Ectodermal cell (in vitro differentiated cells): ENCODE measurements at regions not wholly inside any gene's neighbourhood (a gene's known extent, or its start where the extent isn't known, plus 50 kb on each side); places are given as distances from the start of the nearest gene placed in this dataset.

ENCODE experiments used
- H3K27ac ChIP-seq: 2 replicates; pipeline ENCODE4 v1.7.0; 2013; ENCODE audit warnings: mild to moderate bottlenecking, low read depth, low read length; ENCODE audit not compliant: insufficient read depth, poor library complexity, severe bottlenecking
- H3K27me3 ChIP-seq: 2 replicates; pipeline ENCODE4 v1.7.0; 2013; ENCODE audit warnings: mild to moderate bottlenecking, low read length; ENCODE audit not compliant: insufficient read depth, control insufficient read depth, poor library complexity, severe bottlenecking
- H3K36me3 ChIP-seq: one replicate; pipeline ENCODE4 v1.7.0; 2013; ENCODE audit warnings: low read length; ENCODE audit not compliant: control insufficient read depth, insufficient read depth
- H3K4me1 ChIP-seq: one replicate; pipeline ENCODE4 v1.7.0; 2013; ENCODE audit warnings: low read length; ENCODE audit not compliant: control insufficient read depth, insufficient read depth
- H3K4me3 ChIP-seq: 2 replicates; pipeline ENCODE4 v1.7.0; 2013; ENCODE audit warnings: low read depth, low read length, control low read depth; ENCODE audit not compliant: insufficient read depth
- H3K9me3 ChIP-seq: 2 replicates; pipeline ENCODE4 v1.7.0; 2013; ENCODE audit warnings: mild to moderate bottlenecking, low read length, moderate library complexity; ENCODE audit not compliant: control insufficient read depth
- WGBS, 2 experiments: methylation state at CpG; one replicate each; pipeline ENCODE4 v1.1.7; 2013; ENCODE audit warnings: missing lambda C conversion rate in 2 of 2; 5-methylcytosine and 5-hydroxymethylcytosine counted together

DNA sequence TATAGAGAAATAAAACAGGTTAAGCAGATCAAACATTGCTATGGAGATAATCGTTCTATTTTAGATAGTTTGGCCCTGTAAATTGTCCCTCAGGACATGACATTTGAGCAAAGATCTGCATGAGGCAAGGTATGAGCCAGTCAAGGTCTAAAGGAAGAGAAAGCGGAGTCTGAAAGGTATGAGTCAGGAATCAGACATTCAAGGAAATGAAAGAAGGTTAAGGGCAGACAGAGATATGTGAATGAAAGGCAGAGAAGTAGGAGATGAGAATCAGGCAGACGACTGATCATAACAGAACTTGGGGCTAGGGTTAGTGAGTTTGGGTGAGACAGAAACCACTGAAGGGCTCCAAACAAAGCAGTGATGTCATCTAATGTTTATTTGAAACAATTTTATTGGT is 775.8 kb downstream of the MAFB start:
- no peaks in the 10 kb centered on the region for H3K4me1 ChIP-seq
- WGBS, 2 experiments = 90 to 97% methylated on average over 3 of the region's 3 CpGs
- no peak overlapping the region for H3K4me3 ChIP-seq
- H3K27ac ChIP-seq = no peak overlapping the region
- H3K27me3 ChIP-seq = no peaks in the 10 kb centered on the region
- no peaks in the 10 kb centered on the region for H3K9me3 ChIP-seq
- H3K36me3 ChIP-seq = no peaks in the 10 kb centered on the region

DNA sequence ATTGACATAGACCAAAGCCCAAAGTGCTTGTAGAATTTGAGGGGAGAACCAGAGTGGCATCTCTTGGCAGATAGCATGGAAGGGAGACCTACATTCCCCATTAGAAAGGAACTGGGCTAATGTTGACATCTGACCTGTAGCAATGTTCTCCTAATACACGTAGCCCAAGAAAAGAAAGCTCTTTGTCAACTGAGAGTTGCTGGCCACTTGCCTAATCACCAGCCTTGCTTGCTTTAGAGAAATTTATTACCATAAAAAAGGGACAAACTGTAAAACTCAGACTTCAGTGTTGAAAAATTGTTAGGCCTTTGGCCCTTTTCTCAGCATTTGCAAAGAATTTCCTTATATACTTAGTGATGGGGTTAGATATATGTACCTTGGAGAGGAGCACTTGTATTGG is 777.5 kb downstream of the MAFB start:
- no peaks in the 10 kb centered on the region for H3K36me3 ChIP-seq
- no peak overlapping the region for H3K27ac ChIP-seq
- H3K9me3 ChIP-seq = no peaks in the 10 kb centered on the region
- 78 to 89% methylated on average over 1 of the region's 1 CpG for WGBS, 2 experiments
- H3K27me3 ChIP-seq = no peaks in the 10 kb centered on the region
- H3K4me3 ChIP-seq = no peak overlapping the region
- H3K4me1 ChIP-seq = no peaks in the 10 kb centered on the region

DNA sequence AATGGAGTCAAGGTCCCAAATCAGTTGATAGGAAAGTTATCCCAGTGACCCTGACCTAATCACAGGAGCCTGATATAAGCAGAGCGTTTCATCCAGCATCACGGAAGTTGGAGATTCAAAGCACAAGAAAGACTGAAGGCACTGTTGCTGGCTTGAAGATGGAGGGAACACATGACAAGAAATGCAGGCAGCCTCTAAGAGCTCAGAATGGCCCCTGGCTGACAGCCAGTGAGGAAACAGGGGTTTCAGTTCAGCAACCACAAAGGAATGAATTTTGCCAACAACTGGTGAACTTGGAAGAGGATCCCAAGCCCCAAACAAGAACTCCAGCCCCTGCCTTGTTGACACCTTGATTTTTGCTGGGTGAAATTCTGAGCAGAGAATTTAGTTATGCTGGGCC is 778.5 kb downstream of the MAFB start:
- 94 to 95% methylated on average over 2 of the region's 2 CpGs for WGBS, 2 experiments
- Histone ChIP-seq H3K4me1 (no peaks in the 10 kb centered on the region), H3K4me3 (no peak overlapping the region), H3K9me3 (no peaks in the 10 kb centered on the region), H3K27ac (no peak overlapping the region), H3K27me3 (no peaks in the 10 kb centered on the region), H3K36me3 (no peaks in the 10 kb centered on the region)

DNA sequence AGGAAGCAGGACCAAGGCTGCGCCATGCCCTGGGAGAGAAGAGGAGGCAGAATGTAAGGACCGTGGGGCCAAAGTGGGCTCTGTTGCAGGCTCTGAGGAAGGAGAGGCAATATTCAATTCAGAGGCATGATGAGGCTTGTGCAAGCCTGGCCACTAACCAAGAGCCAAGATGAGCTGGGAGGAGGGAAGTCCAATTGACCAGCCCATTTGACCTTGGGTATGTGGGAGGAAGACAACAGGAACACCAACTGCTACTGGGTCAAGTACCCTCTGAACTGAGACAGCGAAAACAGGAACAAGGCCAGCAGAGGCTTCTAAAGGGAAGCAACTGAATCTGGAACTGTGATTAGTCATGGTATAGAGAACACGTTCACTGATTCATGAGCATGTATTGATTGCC is 779.6 kb downstream of the MAFB start:
- H3K4me3 ChIP-seq = no peak overlapping the region
- no peaks in the 10 kb centered on the region for H3K9me3 ChIP-seq
- 90 to 96% methylated on average over 4 of the region's 4 CpGs for WGBS, 2 experiments
- no peaks in the 10 kb centered on the region for H3K4me1 ChIP-seq
- no peaks in the 10 kb centered on the region for H3K36me3 ChIP-seq
- H3K27me3 ChIP-seq = no peaks in the 10 kb centered on the region
- H3K27ac ChIP-seq = no peak overlapping the region

DNA sequence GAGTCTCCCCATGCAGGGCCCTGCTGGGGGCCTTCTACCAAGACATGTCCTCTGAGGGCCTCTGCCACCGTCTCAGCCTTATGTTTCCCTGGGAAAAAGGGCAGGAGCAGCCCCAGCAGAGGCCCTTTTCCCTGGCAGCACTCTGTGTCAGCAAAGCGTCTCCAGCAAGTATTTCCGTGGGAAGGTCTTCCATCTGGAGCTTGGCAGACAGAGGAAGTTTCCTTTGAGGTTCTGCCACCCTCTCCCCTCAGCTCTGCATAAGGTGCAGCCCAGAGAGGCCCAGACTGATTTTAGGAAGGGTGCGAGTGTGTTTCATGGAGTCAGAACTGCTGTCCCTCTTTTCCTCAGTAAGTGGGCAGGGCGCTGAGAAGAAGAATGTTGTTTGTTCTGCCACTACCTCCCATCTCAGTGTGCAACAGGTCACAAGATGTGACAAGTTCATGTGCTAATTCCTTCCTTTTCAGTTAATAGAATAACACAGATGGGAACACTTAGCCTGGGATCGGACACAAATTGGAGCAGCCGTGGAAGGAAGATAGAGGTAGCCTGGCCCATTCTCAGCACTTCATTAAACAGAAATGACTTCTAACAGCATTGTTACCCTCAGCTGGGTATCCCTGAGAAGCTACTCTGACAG is 784.4 kb downstream of the MAFB start:
- WGBS, 2 experiments = 89 to 91% methylated on average over 7 of the region's 7 CpGs
- Histone ChIP-seq H3K36me3 (no peaks in the 10 kb centered on the region), H3K4me1 (no peaks in the 10 kb centered on the region), H3K9me3 (no peaks in the 10 kb centered on the region), H3K27me3 (no peaks in the 10 kb centered on the region), H3K27ac (no peak overlapping the region), H3K4me3 (no peak overlapping the region)

DNA sequence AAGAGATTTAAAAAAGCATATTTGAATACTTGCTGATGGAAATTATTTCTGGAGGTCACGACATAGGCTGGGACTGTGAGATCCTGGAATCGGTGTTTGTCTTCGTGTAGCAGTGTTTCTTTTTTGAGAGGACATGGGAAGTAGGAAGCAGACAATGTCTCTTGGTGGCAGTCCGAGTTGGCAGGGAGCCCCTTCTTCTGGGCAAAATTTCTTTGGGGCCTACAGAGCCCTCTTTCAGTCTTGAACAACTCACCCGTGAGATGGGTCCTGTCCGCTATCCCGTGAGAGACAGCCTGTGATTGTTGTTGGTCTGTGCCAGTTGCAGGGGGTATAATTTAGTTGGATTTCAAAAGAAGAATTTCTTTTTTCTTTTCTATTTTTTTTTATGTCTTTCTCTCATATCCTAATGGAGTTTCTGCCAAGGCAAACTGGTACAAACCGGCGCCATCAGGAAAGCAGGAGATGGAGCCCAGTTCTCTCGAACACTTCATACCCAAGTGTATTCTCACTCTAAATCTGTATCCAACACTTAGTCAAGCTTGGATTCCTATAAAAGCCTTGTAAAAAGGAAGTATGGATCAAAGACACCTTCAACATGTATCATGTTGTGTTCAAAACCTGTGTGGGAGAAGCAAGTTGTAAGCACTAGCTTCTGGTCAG is 785.1 kb downstream of the MAFB start:
- Histone ChIP-seq H3K9me3 (no peaks in the 10 kb centered on the region), H3K4me3 (no peak overlapping the region), H3K36me3 (no peaks in the 10 kb centered on the region), H3K27ac (no peak overlapping the region), H3K4me1 (no peaks in the 10 kb centered on the region), H3K27me3 (no peaks in the 10 kb centered on the region)
- WGBS, 2 experiments = 93 to 96% methylated on average over 9 to 10 of the region's 10 CpGs

DNA sequence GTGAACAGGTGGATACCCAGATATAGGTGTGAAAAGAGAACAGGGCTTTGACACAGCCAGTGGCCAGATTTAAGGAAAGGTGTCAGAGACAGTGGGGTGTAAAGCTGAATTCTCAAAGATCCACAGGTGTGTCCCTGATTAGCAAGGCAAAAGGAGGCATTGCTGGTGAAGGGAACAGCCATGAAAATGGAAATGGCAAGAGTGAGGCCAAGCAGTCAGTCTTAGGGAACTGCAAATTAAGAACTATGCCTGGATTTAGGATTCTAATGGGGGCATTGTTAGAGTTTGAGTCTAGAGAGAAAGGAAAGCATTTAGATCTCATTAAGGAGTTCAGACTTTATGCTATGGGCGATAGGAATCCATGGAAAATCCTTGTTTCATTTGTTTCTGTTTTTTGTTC is 789.2 kb downstream of the MAFB start:
- WGBS, 2 experiments = 91 to 94% methylated on average over 1 of the region's 1 CpG
- H3K27me3 ChIP-seq = no peaks in the 10 kb centered on the region
- no peaks in the 10 kb centered on the region for H3K36me3 ChIP-seq
- no peak overlapping the region for H3K4me3 ChIP-seq
- no peaks in the 10 kb centered on the region for H3K4me1 ChIP-seq
- no peaks in the 10 kb centered on the region for H3K9me3 ChIP-seq
- H3K27ac ChIP-seq = no peak overlapping the region

DNA sequence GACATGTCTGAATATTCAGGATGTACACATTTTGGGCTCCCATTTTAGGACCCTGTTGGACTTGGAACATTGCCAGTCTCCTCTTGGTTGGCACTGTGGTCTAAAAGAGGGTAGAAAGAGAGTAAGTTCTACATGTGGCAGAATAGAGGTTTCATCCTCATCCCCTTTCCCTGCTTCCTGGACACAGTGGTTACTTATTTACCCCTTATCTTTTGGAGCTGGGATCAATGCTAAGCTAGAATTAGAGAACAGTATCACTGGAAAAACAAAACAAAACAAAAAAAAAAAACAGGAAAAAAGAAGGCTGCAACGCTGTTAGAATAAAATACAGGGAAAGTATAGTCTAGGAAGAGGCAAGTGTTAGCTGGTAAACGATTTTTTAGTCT is 790.6 kb downstream of the MAFB start:
- Histone ChIP-seq H3K36me3 (no peaks in the 10 kb centered on the region), H3K9me3 (no peaks in the 10 kb centered on the region), H3K27ac (no peak overlapping the region), H3K4me3 (no peak overlapping the region), H3K4me1 (no peaks in the 10 kb centered on the region), H3K27me3 (no peaks in the 10 kb centered on the region)
- WGBS, 2 experiments = 69 to 92% methylated on average over 2 of the region's 2 CpGs

DNA sequence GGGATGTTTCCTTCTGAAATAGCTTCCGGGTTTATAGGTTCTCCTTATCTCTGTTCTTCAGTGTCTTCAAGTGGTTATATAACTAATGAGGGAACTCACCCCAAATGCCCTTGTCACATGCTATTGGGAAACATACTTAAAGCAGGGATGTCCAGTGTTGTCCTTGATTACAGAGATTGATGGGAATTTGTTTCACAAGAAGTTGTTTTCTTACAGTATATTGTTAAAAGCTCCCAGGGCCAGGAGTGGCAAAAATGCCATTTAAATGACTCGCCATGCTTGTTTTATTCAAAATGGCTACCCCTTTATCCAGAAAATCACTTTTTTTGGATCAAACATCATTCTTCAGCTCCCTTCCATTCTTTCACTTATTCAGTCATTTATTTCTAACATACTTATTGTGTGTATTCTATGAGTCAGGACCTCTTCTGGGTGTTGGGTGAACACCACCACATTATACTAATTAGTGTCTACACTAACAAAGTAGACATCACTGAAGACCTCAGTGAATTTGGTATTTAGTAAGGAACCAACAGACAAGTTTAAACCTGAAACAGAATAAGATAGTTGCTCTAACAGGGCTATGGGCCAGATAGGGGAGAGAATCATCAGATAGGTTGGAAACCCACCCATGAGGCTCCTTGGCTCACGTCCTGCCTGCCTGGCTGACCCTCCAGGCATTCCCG is 791.1 kb downstream of the MAFB start:
- no peaks in the 10 kb centered on the region for H3K4me1 ChIP-seq
- no peaks in the 10 kb centered on the region for H3K36me3 ChIP-seq
- H3K27me3 ChIP-seq = no peaks in the 10 kb centered on the region
- 93 to 95% methylated on average over 3 to 4 of the region's 4 CpGs for WGBS, 2 experiments
- no peak overlapping the region for H3K27ac ChIP-seq
- H3K4me3 ChIP-seq = no peak overlapping the region
- no peaks in the 10 kb centered on the region for H3K9me3 ChIP-seq

DNA sequence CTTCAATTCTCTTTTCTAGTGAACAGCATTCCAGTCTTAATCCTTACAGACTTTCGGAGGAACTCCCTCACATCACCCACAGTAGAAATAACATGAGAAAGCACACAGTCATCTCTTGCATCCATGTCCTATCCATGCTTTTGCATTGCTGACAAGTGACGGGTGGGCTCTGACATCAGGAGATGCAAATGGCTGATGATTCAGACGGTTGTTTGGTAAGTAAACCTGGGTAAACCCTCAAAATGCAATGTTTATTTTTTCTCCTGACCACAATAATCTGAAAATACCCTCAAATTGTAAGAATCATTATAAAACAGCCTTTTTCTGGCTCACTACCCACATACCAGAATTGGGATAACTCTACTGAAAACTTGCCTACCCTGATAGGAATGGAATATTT is 792.0 kb downstream of the MAFB start:
- Histone ChIP-seq H3K27ac (no peak overlapping the region), H3K4me3 (no peak overlapping the region), H3K36me3 (no peaks in the 10 kb centered on the region), H3K27me3 (no peaks in the 10 kb centered on the region), H3K9me3 (no peaks in the 10 kb centered on the region), H3K4me1 (no peaks in the 10 kb centered on the region)
- 84 to 91% methylated on average over 3 of the region's 3 CpGs for WGBS, 2 experiments
